ENCODE measurements at regions not wholly inside any gene's neighbourhood (a gene's known extent, or its start where the extent isn't known, plus 50 kb on each side); places are given as distances from the start of the nearest gene placed in this dataset.
"Not testable (repeated sequence)": the region's sequence is repeated elsewhere in the genome, so short reads cannot be mapped to it uniquely, and the experiment has no call there.

DNA sequence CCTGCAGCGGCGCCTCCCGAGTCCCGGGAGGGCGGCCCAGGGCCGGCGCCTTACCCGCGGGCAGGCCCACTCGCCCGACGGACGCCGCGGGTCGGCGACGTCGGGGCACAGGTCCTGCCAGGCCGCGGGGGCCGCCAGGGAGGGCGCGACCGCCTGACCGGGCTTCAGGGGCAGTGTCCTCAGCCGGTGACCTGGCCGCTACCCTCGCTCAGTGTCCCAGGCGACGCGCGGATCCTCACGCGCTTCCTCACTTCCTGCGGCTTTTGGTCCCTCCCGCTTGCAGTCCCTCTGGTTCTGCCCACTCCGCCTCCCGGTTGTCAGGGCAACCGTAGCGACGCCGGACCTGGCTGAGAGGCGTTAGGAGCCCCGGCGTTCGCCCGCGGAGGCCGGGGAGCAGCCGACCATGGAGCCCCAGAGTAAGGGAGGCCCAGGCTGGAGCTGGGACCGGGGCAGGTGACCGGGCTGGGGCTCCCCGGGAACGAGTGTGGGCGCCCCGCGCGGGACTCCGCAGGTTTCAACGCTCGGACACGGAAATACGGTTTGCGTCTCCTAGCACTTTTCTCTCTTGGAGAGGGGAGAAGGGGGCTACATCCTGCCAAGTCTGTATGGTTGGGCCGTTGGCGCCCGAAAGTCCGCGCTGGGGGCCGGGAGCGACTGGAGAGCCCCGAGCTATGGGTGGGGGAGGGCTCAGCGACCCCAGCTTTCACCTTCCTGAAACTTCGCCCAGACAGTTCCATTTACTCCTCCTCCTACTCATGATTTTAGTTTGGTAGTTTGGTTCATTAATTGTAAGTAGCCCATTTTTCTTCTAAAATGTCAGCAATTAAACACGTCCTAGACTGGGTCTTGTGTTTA, 4786.0 kb upstream of the OR11H1 start:
- TF ChIP-seq EZH2 (IDR thresholded peaks at IDR 0.05; ENCODE audit: insufficient read depth, poor library complexity, severe bottlenecking); EZH2phosphoT487 (IDR thresholded peaks at IDR 0.05; ENCODE audit: insufficient read depth, low read depth): not testable (repeated sequence)

Data from GM23248 (cell line).